ENCODE measurements at regions not wholly inside any gene's neighbourhood (a gene's known extent, or its start where the extent isn't known, plus 50 kb on each side); places are given as distances from the start of the nearest gene placed in this dataset.

- Histone ChIP-seq H3K27ac (ENCODE audit: low read length) (no peak overlapping the region), H4K20me1 (ENCODE audit: insufficient read depth) (no peaks in the 10 kb centered on the region), H3K9me3 (ENCODE audit: low read length) (no peaks in the 10 kb centered on the region), H3K27me3 (ENCODE audit: insufficient read depth, low read depth, low read length) (no peaks in the 10 kb centered on the region), H3K79me2 (replicated peaks; ENCODE audit: insufficient read depth, low read length) (no peaks in the 10 kb centered on the region), H3F3A (ENCODE audit: insufficient read depth, low read length, poor library complexity, severe bottlenecking) (no peaks in the 10 kb centered on the region), H3K4me3 (ENCODE audit: low read length) (no peak overlapping the region), H2AFZ (ENCODE audit: low read depth, low read length) (no peak overlapping the region), H3K4me2 (ENCODE audit: low read length) (no peak overlapping the region), H3K36me3 (ENCODE audit: insufficient read depth, low read length) (no peaks in the 10 kb centered on the region), H3K9ac (ENCODE audit: low read length) (no peak overlapping the region), H3K9me2 (ENCODE audit: insufficient read depth, low read length) (no peaks in the 10 kb centered on the region)
- TF ChIP-seq REST (IDR thresholded peaks at IDR 0.05; ENCODE audit: borderline replicate concordance) = no peak
- no peak for TF ChIP-seq POLR2AphosphoS5 (IDR thresholded peaks at IDR 0.05)
- TF ChIP-seq SMC3 (conservative IDR thresholded peaks at IDR 0.05; ENCODE audit: poor library complexity) = no peak
- no peak for TF ChIP-seq EZH2 (IDR thresholded peaks at IDR 0.05; ENCODE audit: borderline replicate concordance, insufficient read depth, low read length, poor library complexity, severe bottlenecking)
- TF ChIP-seq TAF1 (IDR thresholded peaks at IDR 0.05; ENCODE audit: low read depth) = no peak
- no peak for TF ChIP-seq MXI1 (conservative IDR thresholded peaks at IDR 0.05; ENCODE audit: poor library complexity, severe bottlenecking)
- TF ChIP-seq CTCF (IDR thresholded peaks at IDR 0.05; ENCODE audit: poor library complexity, severe bottlenecking) = no peak
- no peak for TF ChIP-seq RAD21 (conservative IDR thresholded peaks at IDR 0.05)
- TF ChIP-seq EP300 (conservative IDR thresholded peaks at IDR 0.05; ENCODE audit: poor library complexity, severe bottlenecking) = no peak
These were observed 218.6 kb upstream of the MOCS1 start for GRCh38 chr6:40152701-40153436.

GRCh38 chr6:40152196-40152595, 217.9 kb upstream of the MOCS1 start:
- Histone ChIP-seq H3K4me3 (ENCODE audit: low read length) (no peak overlapping the region), H3K36me3 (ENCODE audit: insufficient read depth, low read length) (no peaks in the 10 kb centered on the region), H3K9me3 (ENCODE audit: low read length) (no peaks in the 10 kb centered on the region), H2AFZ (ENCODE audit: low read depth, low read length) (no peak overlapping the region), H3K9me2 (ENCODE audit: insufficient read depth, low read length) (no peaks in the 10 kb centered on the region), H3K9ac (ENCODE audit: low read length) (no peak overlapping the region), H3K4me2 (ENCODE audit: low read length) (no peak overlapping the region), H4K20me1 (ENCODE audit: insufficient read depth) (no peaks in the 10 kb centered on the region), H3F3A (ENCODE audit: insufficient read depth, low read length, poor library complexity, severe bottlenecking) (no peaks in the 10 kb centered on the region), H3K27ac (ENCODE audit: low read length) (no peak overlapping the region), H3K27me3 (ENCODE audit: insufficient read depth, low read depth, low read length) (no peaks in the 10 kb centered on the region), H3K79me2 (replicated peaks; ENCODE audit: insufficient read depth, low read length) (no peaks in the 10 kb centered on the region)
- no peak for TF ChIP-seq TAF1 (IDR thresholded peaks at IDR 0.05; ENCODE audit: low read depth)
- no peak for TF ChIP-seq RAD21 (conservative IDR thresholded peaks at IDR 0.05)
- no peak for TF ChIP-seq SMC3 (conservative IDR thresholded peaks at IDR 0.05; ENCODE audit: poor library complexity)
- TF ChIP-seq EZH2 (IDR thresholded peaks at IDR 0.05; ENCODE audit: borderline replicate concordance, insufficient read depth, low read length, poor library complexity, severe bottlenecking) = no peak
- TF ChIP-seq MXI1 (conservative IDR thresholded peaks at IDR 0.05; ENCODE audit: poor library complexity, severe bottlenecking) = no peak
- TF ChIP-seq POLR2AphosphoS5 (IDR thresholded peaks at IDR 0.05) = no peak
- TF ChIP-seq REST (IDR thresholded peaks at IDR 0.05; ENCODE audit: borderline replicate concordance) = no peak
- TF ChIP-seq CTCF (IDR thresholded peaks at IDR 0.05; ENCODE audit: poor library complexity, severe bottlenecking) = no peak
- TF ChIP-seq EP300 (conservative IDR thresholded peaks at IDR 0.05; ENCODE audit: poor library complexity, severe bottlenecking) = no peak

Measured in neural cell (in vitro differentiated cells).